Activated T-cell treated with anti-CD3 and anti-CD28 coated beads, Interleukin-2, amount 50 U/mL, for 48 hours (primary cell): ENCODE measurements at regions not wholly inside any gene's neighbourhood (a gene's known extent, or its start where the extent isn't known, plus 50 kb on each side); places are given as distances from the start of the nearest gene placed in this dataset.
"Not testable (repeated sequence)": the region's sequence is repeated elsewhere in the genome, so short reads cannot be mapped to it uniquely, and the experiment has no call there.

Experiments
- DNase-seq, 2 experiments: peaks; one replicate each; pipeline ENCODE4 v3.0.0-alpha.2; 2020

DNA sequence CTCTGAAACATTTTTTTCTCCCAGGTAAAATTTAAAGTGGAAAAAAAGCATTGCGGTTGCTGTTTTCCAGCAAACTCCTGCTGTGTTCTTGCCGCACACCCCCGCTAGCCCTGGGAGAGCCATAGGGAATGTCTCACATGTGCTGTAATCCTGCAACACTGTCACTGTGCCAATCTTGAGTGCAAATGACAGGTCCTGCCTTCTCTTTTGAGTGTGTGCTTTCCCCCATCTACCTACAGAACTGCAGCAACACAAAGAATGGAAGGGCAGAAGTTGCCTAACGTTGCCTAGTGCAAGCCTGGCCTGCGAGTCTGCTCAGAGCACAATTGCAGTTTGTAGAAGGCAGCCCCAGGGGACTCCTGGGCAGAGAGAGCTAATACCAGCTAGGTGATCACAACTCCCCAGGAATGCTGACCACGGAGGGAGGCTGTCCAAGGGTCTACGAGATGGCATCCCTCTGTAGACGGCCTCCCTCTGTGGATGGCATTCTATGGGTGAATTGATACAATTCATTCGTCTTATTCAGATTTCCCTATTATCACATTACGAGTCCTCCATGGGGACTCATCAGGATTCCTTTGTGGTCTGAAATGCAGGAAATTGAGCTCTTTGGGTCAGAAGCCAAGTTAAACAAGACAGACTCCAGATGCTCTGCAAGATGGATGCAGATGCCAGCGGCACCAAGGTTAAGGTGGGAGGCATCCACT is 172.6 kb upstream of the S1PR3 start:
- DNase-seq, result no peak

GRCh38 chr9:88819476-88819875 is 171.8 kb upstream of the S1PR3 start:
- no peak for DNase-seq

DNA sequence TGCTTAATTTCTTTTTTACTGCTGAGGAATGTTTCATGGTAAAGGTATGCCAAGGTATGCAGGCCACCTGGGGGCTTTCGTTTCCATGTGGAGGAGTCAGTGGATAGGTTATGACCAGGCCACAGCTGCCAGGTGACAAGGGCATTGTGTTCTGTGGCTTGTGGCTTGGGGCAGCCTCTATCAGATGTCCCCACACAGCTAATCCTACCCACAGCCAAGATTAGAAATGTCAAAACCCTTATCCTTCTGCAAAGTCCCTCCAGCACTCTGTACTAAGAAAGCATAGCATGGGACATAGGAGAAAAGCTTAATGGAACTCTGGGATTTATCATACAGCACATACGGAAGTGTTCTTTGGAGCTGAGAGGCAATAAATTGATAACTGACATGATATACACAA is 171.2 kb upstream of the S1PR3 start:
- no peak for DNase-seq

DNA sequence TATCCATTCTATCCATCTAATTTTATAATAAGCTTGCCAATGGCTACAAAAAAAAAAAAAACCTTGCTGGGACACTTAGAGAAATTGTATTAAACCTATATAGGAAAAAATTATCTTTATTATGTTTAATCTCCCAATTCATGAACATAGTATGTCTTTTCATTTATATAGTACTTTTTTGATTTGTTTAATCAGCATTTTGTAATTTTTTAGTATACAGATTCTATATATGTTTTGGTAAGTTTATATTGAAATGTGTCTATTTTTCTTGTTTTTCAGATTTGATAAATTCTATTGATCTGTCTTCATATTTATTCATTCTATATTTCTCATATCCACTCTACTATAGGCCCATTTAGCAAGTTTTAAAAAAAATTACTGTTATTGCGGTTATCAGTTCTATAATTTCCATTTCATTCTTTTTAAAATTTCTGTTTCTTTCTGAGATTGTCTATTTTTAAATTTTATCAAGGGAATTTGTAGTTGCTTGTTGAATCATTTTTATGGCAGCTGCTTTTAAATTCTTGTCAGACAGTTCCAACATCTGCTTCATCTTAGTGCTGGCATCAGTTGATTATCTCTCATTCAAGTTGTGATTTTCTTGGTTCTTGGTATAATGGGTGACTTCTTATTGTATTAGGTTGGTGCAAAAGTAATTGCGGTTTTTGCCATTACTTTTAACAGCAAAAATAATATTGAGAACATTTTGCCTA is 170.1 kb upstream of the S1PR3 start:
- DNase-seq, result no peak

GRCh38 chr9:88821746-88822106 is 169.5 kb upstream of the S1PR3 start:
- no peak for DNase-seq

DNA sequence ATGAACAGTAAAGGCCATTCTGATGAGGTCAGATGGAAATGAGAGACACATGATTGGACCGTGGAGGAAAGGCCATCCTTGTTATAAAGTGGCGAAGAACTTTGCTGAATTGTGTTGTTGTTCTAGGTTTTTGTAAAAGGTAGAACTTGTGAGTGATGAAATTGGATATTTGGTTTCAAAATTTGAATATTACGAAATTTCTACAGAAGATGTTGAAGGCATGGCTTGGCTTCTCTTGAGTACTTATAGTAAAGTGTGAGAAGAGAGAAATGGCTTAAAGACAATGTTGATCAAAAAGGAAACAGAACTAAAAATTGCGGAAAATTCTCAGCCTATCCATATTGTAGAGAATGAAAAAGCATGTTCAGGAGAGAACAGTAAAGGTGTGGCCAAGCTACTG is 166.6 kb upstream of the S1PR3 start:
- DNase-seq, result no peak

DNA sequence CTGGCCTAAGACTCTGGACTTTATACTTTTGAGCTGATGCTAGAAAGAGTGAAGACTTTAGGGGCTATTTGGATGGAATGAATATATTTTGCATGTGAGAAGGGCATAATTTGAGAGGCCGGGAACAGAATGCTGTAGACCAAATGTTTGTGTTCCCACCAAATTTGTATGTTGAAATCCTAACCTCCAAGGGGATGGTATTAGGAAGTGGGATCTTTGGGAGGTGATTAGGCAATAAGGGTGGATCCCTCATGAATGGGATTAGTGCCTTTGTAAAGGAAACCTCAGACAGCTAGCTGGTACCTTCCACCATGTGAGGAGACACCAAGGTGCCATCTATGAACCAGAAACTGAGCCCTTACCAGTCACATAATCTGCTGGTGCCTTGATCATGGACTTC is 165.1 kb upstream of the S1PR3 start:
- no peak for DNase-seq

DNA sequence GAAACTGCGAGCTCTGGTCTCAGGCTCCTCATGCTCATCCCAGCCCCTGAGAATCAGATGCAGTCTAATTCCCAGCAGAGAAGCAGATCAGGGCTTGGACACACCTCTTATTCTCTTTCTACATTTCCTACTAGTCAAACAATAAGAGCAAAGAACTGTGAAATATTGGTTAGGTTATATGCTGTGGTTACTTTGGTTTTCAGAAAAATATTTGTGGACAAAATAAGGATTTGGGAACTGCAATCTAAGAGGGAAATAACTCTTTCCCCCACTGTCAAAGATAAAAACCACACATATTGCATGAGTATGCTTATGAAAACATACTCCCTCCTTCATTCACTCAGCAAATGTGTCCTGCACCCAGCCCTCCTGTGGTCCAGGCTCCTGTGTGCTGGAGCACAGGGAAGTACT is 164.5 kb upstream of the S1PR3 start:
- DNase-seq, result no peak

GRCh38 chr9:88828018-88828417 is 163.2 kb upstream of the S1PR3 start:
- no peak for DNase-seq

DNA sequence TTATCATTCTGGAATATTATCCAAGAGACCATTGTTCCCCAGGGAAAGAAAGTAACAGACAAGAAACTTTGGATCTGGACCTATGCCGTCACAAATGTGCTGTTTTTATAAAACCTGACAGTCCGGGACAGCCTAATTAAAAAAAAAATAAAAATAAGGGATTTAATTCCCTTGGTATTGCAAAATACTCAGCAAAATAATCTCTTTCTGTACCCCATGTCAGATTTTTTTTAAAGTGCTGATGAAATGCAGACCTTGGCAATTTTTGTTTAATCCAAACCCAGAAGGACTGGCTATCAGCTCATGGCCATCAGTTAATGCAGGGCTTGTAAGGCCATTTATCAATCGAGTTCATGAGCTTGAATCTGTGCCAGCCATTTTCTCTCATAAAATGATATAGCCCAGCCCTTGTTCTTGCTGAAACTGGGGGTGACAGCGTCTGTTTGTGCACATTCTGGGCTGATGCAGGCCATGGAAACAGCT is 162.7 kb upstream of the S1PR3 start:
- no peak for DNase-seq

GRCh38 chr9:88829276-88829675 is 162.0 kb upstream of the S1PR3 start:
- DNase-seq, result peak; percentile 39 to 49

DNA sequence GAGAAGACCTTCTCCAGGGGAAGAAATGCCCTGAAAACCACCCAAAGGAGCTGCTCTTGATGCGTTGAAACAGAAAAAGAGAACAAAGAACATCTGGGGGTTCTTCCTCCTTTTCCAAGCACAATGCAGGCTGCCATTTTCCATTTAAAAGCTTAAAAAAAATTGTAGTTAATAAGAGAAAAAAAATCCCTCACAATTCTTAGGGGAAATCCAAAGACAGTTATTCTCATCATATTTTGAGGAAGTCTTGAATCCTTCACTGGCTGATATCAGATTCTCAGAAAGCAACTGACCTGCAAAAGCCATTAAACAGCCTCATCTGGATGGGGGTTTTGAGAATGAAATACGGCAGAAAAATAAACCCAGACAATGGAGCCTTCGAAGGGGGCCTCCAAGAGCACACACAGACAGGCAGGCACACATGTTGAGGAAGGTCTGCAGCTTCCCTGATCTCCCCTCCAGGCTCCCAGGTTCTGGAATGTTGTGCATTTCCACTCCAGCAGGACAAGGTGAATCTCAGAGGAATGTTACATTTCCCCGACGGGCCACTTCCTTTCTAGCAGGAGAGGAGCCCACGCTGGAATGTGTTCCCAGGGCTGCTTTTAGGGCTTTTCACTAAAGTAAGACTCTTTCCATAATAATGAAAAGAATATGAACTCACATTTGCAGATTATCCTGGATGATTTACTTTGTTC is 159.4 kb upstream of the S1PR3 start:
- DNase-seq, result no peak

- DNase-seq, result no peak
Observed at GRCh38 chr9:88833946-88834345, 157.3 kb upstream of the S1PR3 start.

GRCh38 chr9:88835038-88835466 is 156.2 kb upstream of the S1PR3 start:
- peak in 1 of 2 experiments; percentile 31 for DNase-seq

GRCh38 chr9:88835772-88836171 is 155.5 kb upstream of the S1PR3 start:
- no peak for DNase-seq

DNA sequence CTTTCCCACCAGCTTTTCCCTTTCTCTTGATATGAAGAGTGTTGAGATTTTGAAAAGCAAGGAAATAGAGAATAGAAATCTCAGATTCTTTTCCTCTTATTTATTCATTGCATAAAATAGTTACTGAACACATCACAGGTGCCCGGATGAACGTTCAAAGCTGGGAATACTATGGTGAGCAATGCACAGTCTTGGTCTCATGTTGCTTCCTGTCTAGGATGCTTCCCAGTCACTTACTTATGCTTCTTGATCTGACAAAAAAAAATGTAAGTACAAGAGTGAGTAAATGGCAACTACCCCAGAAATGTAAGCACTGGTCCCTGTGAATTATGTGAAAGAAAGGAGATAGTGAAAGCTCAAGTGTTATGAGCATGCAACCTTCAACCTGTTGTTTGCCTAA is 153.5 kb upstream of the S1PR3 start:
- no peak for DNase-seq

- not testable (repeated sequence) for DNase-seq
Observed at GRCh38 chr9:88849878-88850277, 141.4 kb upstream of the S1PR3 start.

DNA sequence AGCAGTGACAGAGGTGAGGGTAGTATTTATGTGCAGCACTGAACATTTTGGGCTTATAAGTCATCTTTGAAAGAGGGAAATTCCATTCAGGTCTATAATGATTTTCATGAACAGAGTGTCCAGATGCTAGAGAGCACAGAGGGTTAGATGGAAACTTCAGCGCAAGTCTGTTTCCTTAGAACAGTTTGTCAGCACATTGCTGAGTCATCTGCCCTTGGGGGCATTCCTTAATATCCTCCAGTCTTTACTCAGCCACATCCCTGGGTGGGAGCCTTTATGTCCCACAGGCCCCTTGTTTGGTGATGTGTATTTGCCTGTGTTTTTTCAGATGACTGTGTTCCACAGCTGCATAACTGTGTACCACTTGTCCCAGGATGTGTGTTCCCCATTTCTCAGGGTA is 138.5 kb upstream of the S1PR3 start:
- no peak for DNase-seq

DNA sequence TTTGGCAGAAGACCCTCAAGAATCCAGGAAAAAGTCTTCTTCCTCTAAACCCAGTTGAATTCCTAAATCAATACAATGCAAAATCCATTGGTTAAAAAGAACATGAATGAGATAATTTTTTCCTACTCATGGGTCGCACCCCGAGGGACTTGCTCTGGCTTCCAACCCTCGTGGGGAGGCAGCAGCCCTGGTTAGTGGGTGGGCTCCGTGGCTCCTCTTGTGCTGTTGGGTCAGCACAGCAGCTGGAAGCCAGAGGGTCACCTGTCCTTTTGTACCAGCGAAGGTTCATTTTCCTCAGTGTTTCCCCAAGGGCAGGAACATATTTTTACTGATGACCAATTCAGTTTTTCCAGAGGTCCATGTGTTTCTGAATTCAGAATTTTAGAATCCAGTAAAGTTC is 120.6 kb upstream of the S1PR3 start:
- DNase-seq, result no peak

- DNase-seq, result no peak
Observed at GRCh38 chr9:88871669-88872068, 119.6 kb upstream of the S1PR3 start.

- no peak for DNase-seq
Observed at GRCh38 chr9:88872192-88872946, 118.9 kb upstream of the S1PR3 start.

GRCh38 chr9:88873635-88874034 is 117.6 kb upstream of the S1PR3 start:
- DNase-seq, result no peak

GRCh38 chr9:88874391-88874790 is 116.9 kb upstream of the S1PR3 start:
- no peak for DNase-seq
